HepG2 (cell line): ENCODE measurements at regions not wholly inside any gene's neighbourhood (a gene's known extent, or its start where the extent isn't known, plus 50 kb on each side); places are given as distances from the start of the nearest gene placed in this dataset.

ENCODE experiments used
- ATAC-seq: fragments of 200-7000 bp; cut with Tn5 transposase; 3 replicates; pipeline ENCODE4 v1.9.1; 2020; ENCODE audit warnings: mild to moderate bottlenecking, moderate library complexity
- BruUV-seq: library from RNA; stranded (reverse); fragments of 400-500 nt; replicated peaks from 2 replicates; lab custom pipeline; 2021; lab: Mats Ljungman, UMichigan
- CTCF ChIA-PET: fragments of 300-600 bp; formaldehyde crosslinking; extraction: SDS; loops from one replicate; lab custom pipeline; 2021; ENCODE audit warnings: low total read pairs, inconsistent platforms, low intra/inter-chr PET ratio; lab: Yijun Ruan, JAX
- POLR2A ChIA-PET: fragments of 350-600 bp; sonication (Branson Sonifier 250); formaldehyde crosslinking; loops from one replicate; lab custom pipeline; 2020; ENCODE audit warnings: antibody characterized with exemption, inconsistent platforms; lab: Yijun Ruan, JAX
- DNase-seq: peaks from one replicate; pipeline ENCODE4 v3.0.0-alpha.2; 2015; ENCODE audit warnings: low spot score
- FAIRE-seq: peaks from 3 replicates; lab custom pipeline; 2011; peaks lifted over from hg19 to GRCh38; lab: Jason Lieb, UNC
- H2AFZ ChIP-seq: one replicate; pipeline ENCODE4 v1.6.1; 2011; ENCODE audit warnings: low read length, inconsistent platforms
- H3K27ac ChIP-seq: fragments of 300-600 bp; 3 replicates; pipeline ENCODE4 v1.8.0; 2011; ENCODE audit warnings: mixed run types, mild to moderate bottlenecking, mixed read lengths, low read length, inconsistent platforms; ENCODE audit not compliant: insufficient read depth; ENCODE audit errors: extremely low read length
- H3K27me3 ChIP-seq, 2 experiments: fragments of 200-600 bp in 1 of 2; 2 replicates in 1 of 2; 3 replicates in 1 of 2; pipeline versions ENCODE4 v1.6.0 to v1.8.0; 2011; ENCODE audit warnings: low read length in 2 of 2, mild to moderate bottlenecking in 2 of 2, moderate library complexity in 2 of 2, inconsistent platforms in 1 of 2; ENCODE audit not compliant: insufficient read depth in 2 of 2, control insufficient read depth in 1 of 2
- H3K36me3 ChIP-seq, 2 experiments: fragments of 200-600 bp in 1 of 2; replicated peaks in 1 of 2; 2 replicates in 1 of 2; 3 replicates in 1 of 2; pipeline versions ENCODE4 v1.5.1 to v1.8.0; 2011; ENCODE audit warnings: low read length in 2 of 2, inconsistent platforms in 1 of 2; ENCODE audit not compliant: insufficient read depth in 2 of 2, control insufficient read depth in 1 of 2
- H3K4me1 ChIP-seq: 2 replicates; pipeline ENCODE4 v1.5.1; 2012; ENCODE audit warnings: low read length, inconsistent platforms; ENCODE audit not compliant: insufficient read depth
- H3K4me2 ChIP-seq: 2 replicates; pipeline ENCODE4 v1.6.0; 2011; ENCODE audit warnings: low read depth, low read length, inconsistent platforms
- H3K4me3 ChIP-seq, 3 experiments: fragments of 200-600 bp in 1 of 3; sonication (generic), shearing (Covaris generic) in 1 of 3; replicated peaks in 1 of 3; 2 replicates each; pipeline ENCODE4 v1.5.1; 2011 to 2016; ENCODE audit warnings: low read length in 3 of 3, inconsistent platforms in 2 of 3, low read depth in 2 of 3, mild to moderate bottlenecking in 2 of 3, control low read depth in 1 of 3, mixed read lengths in 1 of 3; ENCODE audit not compliant: insufficient read depth in 1 of 3
- H3K79me2 ChIP-seq: one replicate; pipeline ENCODE4 v1.6.1; 2011; ENCODE audit warnings: low read length, inconsistent platforms; ENCODE audit not compliant: insufficient read depth
- H3K9ac ChIP-seq: 2 replicates; pipeline ENCODE4 v1.6.0; 2011; ENCODE audit warnings: mild to moderate bottlenecking, low read depth, low read length, inconsistent platforms; ENCODE audit not compliant: insufficient read depth
- H3K9me3 ChIP-seq: 2 replicates; pipeline ENCODE4 v1.5.1; 2012; ENCODE audit warnings: mild to moderate bottlenecking, low read length
- H4K20me1 ChIP-seq: 2 replicates; pipeline ENCODE4 v1.6.0; 2011; ENCODE audit warnings: inconsistent platforms, mild to moderate bottlenecking, low read length, moderate library complexity; ENCODE audit not compliant: insufficient read depth
- AGO2 ChIP-seq: fragments of 200-400 bp; formaldehyde crosslinking; optimal IDR thresholded peaks from 2 replicates; pipeline ENCODE3; 2017; ENCODE audit warnings: mild to moderate bottlenecking, low read depth, low read length, moderate library complexity
- HMG20A ChIP-seq: IDR thresholded peaks from 2 replicates; pipeline ENCODE4 v1.6.1; 2016; ENCODE audit warnings: borderline replicate concordance
- HOXA9 ChIP-seq: sonication (generic); formaldehyde crosslinking; IDR thresholded peaks from 2 replicates; pipeline ENCODE4 v1.8.1; 2022; ENCODE audit warnings: missing genetic modification reagents, mild to moderate bottlenecking, moderate library complexity, borderline replicate concordance
- RCOR2 ChIP-seq: IDR thresholded peaks from 2 replicates; pipeline ENCODE4 v1.6.1; 2016; ENCODE audit warnings: missing biosample characterization, missing genetic modification reagents
- RNF2 ChIP-seq: fragments of 450-650 bp; conservative IDR thresholded peaks from 2 replicates; pipeline ENCODE4 v1.6.1; 2016; ENCODE audit warnings: low read depth
- RXRB ChIP-seq: IDR thresholded peaks from 2 replicates; pipeline ENCODE4 v1.6.1; 2016; ENCODE audit warnings: borderline replicate concordance, missing genetic modification reagents, missing compliant biosample characterization
- SIX4 ChIP-seq: sonication (generic); formaldehyde crosslinking; IDR thresholded peaks from 2 replicates; pipeline ENCODE4 v1.4.0; 2020; ENCODE audit warnings: missing genetic modification reagents
- SMYD3 ChIP-seq: sonication (generic); formaldehyde crosslinking; IDR thresholded peaks from 2 replicates; pipeline ENCODE4 v1.8.1; 2023; ENCODE audit warnings: mild to moderate bottlenecking, missing genetic modification reagents
- ZBTB21 ChIP-seq: sonication (generic); formaldehyde crosslinking; IDR thresholded peaks from 2 replicates; pipeline ENCODE4 v1.4.0; 2020; ENCODE audit warnings: missing genetic modification reagents
- ZIK1 ChIP-seq: sonication (generic); formaldehyde crosslinking; IDR thresholded peaks from 2 replicates; pipeline ENCODE4 v1.5.0; 2020; ENCODE audit warnings: mild to moderate bottlenecking, low read depth, missing genetic modification reagents, borderline replicate concordance
- ZNF124 ChIP-seq: sonication (generic); formaldehyde crosslinking; IDR thresholded peaks from 2 replicates; pipeline ENCODE4 v1.4.0; 2020; ENCODE audit warnings: missing genetic modification reagents
- ZNF329 ChIP-seq: sonication (generic); formaldehyde crosslinking; IDR thresholded peaks from 2 replicates; pipeline ENCODE4 v1.9.0; 2021; ENCODE audit warnings: low read depth, mild to moderate bottlenecking, missing genetic modification reagents
- ZNF614 ChIP-seq: IDR thresholded peaks from 2 replicates; pipeline ENCODE4 v1.6.1; 2018; ENCODE audit warnings: missing biosample characterization, missing genetic modification reagents, inconsistent platforms, borderline replicate concordance
- ZNF839 ChIP-seq: sonication (generic); formaldehyde crosslinking; IDR thresholded peaks from 2 replicates; pipeline ENCODE4 v1.4.0; 2020; ENCODE audit warnings: missing genetic modification reagents, mild to moderate bottlenecking, borderline replicate concordance
- WGBS: methylation state at CpG from one replicate; pipeline ENCODE4 v1.1.6; 2017; ENCODE audit warnings: low lambda C conversion rate; 5-methylcytosine and 5-hydroxymethylcytosine counted together
- in situ Hi-C: cut with HindIII; loops from 2 replicates; pipeline ENCODE4 v1.10.0; 2017; ENCODE audit warnings: low pct_unique_long_range_greater_than_20kb; ENCODE audit not compliant: extremely low pct_ligation_motif_present
- intact Hi-C: fragments of 100-400 bp; cut with micrococcal nuclease; formaldehyde crosslinking; loops from one replicate; pipeline ENCODE4 v1.10.0; 2022; ENCODE audit not compliant: unreplicated experiment
- TF ChIP-seq, protein P1 (sequence below): sonication (generic); formaldehyde crosslinking; IDR thresholded peaks from 2 replicates; pipeline ENCODE4 v1.4.0; 2020; ENCODE audit warnings: missing genetic modification reagents, borderline replicate concordance
- TF ChIP-seq, protein P2 (sequence below): sonication (generic); formaldehyde crosslinking; IDR thresholded peaks from 2 replicates; pipeline ENCODE4 v1.9.0; 2022; ENCODE audit warnings: low read depth, missing genetic modification reagents

GRCh38 chr6:156154896-156155295, 622.3 kb upstream of the ARID1B start:
- Histone ChIP-seq H3K27me3 (no peaks in the 10 kb centered on the region), H3K9ac (no peak overlapping the region), H3K4me3 (no peak overlapping the region), H3K79me2 (no peaks in the 10 kb centered on the region), H3K27ac (no peak overlapping the region), H3K9me3 (no peaks in the 10 kb centered on the region), H2AFZ (no peak overlapping the region), H4K20me1 (no peaks in the 10 kb centered on the region), H3K36me3 (no peaks in the 10 kb centered on the region), H3K4me2 (no peak overlapping the region), H3K4me1 (no peaks in the 10 kb centered on the region)
- ATAC-seq (no peak), FAIRE-seq (no peak), DNase-seq (no peak)
- BruUV-seq: no TSS peak
- CTCF ChIA-PET: no interaction called here
- 22% methylated on average over 4 of the region's 4 CpGs for WGBS
- intact Hi-C loops (no loop called here), in situ Hi-C loops (no loop called here)
- POLR2A ChIA-PET: no interaction called here
- no peak for TF ChIP-seq AGO2
- TF ChIP-seq RNF2: no peak
- no peak for TF ChIP-seq HOXA9
- TF ChIP-seq, protein P1, sequence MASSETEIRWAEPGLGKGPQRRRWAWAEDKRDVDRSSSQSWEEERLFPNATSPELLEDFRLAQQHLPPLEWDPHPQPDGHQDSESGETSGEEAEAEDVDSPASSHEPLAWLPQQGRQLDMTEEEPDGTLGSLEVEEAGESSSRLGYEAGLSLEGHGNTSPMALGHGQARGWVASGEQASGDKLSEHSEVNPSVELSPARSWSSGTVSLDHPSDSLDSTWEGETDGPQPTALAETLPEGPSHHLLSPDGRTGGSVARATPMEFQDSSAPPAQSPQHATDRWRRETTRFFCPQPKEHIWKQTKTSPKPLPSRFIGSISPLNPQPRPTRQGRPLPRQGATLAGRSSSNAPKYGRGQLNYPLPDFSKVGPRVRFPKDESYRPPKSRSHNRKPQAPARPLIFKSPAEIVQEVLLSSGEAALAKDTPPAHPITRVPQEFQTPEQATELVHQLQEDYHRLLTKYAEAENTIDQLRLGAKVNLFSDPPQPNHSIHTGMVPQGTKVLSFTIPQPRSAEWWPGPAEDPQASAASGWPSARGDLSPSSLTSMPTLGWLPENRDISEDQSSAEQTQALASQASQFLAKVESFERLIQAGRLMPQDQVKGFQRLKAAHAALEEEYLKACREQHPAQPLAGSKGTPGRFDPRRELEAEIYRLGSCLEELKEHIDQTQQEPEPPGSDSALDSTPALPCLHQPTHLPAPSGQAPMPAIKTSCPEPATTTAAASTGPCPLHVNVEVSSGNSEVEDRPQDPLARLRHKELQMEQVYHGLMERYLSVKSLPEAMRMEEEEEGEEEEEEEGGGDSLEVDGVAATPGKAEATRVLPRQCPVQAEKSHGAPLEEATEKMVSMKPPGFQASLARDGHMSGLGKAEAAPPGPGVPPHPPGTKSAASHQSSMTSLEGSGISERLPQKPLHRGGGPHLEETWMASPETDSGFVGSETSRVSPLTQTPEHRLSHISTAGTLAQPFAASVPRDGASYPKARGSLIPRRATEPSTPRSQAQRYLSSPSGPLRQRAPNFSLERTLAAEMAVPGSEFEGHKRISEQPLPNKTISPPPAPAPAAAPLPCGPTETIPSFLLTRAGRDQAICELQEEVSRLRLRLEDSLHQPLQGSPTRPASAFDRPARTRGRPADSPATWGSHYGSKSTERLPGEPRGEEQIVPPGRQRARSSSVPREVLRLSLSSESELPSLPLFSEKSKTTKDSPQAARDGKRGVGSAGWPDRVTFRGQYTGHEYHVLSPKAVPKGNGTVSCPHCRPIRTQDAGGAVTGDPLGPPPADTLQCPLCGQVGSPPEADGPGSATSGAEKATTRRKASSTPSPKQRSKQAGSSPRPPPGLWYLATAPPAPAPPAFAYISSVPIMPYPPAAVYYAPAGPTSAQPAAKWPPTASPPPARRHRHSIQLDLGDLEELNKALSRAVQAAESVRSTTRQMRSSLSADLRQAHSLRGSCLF (CRISPR knock-in tag): no peak
- no peak for TF ChIP-seq ZNF329 (CRISPR knock-in tag)
- TF ChIP-seq ZNF124 (CRISPR knock-in tag): no peak
- no peak for TF ChIP-seq SMYD3 (CRISPR knock-in tag)
- no peak for TF ChIP-seq ZNF839 (CRISPR knock-in tag)
- no peak for TF ChIP-seq ZNF614 (CRISPR knock-in tag)
- no peak for TF ChIP-seq RXRB (CRISPR knock-in tag)
- TF ChIP-seq ZIK1: no peak
- TF ChIP-seq, protein P2, sequence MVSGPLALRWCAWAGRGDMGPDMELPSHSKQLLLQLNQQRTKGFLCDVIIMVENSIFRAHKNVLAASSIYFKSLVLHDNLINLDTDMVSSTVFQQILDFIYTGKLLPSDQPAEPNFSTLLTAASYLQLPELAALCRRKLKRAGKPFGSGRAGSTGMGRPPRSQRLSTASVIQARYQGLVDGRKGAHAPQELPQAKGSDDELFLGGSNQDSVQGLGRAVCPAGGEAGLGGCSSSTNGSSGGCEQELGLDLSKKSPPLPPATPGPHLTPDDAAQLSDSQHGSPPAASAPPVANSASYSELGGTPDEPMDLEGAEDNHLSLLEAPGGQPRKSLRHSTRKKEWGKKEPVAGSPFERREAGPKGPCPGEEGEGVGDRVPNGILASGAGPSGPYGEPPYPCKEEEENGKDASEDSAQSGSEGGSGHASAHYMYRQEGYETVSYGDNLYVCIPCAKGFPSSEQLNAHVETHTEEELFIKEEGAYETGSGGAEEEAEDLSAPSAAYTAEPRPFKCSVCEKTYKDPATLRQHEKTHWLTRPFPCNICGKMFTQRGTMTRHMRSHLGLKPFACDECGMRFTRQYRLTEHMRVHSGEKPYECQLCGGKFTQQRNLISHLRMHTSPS (CRISPR knock-in tag): no peak
- TF ChIP-seq ZBTB21: no peak
- TF ChIP-seq SIX4: no peak
- TF ChIP-seq HMG20A (CRISPR knock-in tag): no peak
- TF ChIP-seq RCOR2: no peak
